ENCODE measurements at regions not wholly inside any gene's neighbourhood (a gene's known extent, or its start where the extent isn't known, plus 50 kb on each side); places are given as distances from the start of the nearest gene placed in this dataset.

DNA sequence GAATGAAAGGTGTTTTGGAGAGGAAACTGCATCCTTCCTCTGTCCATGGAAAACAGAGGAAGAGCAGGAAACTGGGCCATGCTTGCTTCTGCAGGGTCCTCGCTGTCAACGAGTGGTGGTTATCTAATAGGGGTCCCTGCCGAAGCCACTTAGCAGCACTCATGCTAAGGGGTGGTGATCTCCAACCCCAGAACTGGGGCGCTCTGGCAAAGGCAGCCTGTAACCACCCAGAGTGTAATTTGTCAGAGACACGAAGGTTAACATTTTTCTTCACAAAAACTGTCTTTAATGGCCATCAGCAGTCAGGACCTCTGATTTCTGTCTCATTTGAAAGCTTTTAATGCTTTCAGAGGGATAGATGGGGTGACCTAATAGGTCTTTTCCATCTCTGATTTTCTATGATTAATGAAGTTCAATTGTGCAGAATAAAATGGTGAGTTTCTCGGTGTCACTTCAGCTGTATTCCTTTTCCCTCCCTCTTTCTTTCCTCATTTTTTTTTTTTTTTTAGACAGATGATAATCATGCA, 231.3 kb upstream of the CELF4 start:
- no peak overlapping the region for H3K4me3 ChIP-seq (ENCODE audit: low read depth, low read length)
- TF ChIP-seq, protein P1, sequence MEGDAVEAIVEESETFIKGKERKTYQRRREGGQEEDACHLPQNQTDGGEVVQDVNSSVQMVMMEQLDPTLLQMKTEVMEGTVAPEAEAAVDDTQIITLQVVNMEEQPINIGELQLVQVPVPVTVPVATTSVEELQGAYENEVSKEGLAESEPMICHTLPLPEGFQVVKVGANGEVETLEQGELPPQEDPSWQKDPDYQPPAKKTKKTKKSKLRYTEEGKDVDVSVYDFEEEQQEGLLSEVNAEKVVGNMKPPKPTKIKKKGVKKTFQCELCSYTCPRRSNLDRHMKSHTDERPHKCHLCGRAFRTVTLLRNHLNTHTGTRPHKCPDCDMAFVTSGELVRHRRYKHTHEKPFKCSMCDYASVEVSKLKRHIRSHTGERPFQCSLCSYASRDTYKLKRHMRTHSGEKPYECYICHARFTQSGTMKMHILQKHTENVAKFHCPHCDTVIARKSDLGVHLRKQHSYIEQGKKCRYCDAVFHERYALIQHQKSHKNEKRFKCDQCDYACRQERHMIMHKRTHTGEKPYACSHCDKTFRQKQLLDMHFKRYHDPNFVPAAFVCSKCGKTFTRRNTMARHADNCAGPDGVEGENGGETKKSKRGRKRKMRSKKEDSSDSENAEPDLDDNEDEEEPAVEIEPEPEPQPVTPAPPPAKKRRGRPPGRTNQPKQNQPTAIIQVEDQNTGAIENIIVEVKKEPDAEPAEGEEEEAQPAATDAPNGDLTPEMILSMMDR (conservative IDR thresholded peaks at IDR 0.05; ENCODE audit: low read depth, low read length), result no peak
- DNase-seq (ENCODE audit: low read depth), result no peak

DNA sequence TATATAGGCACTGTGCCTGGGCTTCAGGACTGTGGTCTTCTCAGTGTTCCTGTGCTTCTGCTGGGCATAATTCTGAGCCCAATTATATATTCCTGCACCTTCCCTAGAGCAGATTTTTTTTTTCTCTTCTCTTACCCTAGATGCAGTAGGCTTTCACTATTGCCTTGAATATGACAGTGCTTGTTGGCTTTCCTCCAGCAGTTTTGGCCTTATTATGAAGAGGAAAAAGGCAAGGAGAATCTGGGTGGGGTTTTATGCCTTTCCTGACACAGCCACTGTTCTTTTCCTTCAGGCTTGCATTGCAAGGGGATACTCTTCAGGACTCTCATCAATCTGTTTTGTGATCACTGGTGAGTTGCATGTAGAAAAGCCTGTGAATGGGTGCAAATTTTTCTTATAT, 221.9 kb upstream of the CELF4 start:
- DNase-seq (ENCODE audit: low read depth), result no peak
- TF ChIP-seq, protein P1 (conservative IDR thresholded peaks at IDR 0.05; ENCODE audit: low read depth, low read length), result no peak
- H3K4me3 ChIP-seq (ENCODE audit: low read depth, low read length), result no peak overlapping the region

DNA sequence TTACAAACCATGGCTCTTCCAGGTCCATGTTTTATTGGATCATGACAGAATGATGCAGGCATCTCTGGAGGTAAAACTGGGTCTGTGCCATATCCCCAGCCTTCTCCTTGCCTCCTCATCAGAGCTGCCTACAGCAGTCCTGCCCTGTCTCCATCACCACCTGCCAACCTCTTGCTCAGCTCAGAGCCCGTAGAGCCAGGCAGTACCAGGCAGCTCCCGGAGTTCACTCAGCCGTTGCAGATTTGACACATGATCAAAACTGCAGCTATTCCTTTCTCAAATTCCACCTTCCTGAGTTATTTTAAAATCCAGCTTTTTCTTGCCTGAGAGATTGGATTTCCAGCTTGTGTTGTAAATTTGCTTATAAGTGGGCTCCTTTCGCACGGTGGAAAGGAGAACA, 218.2 kb upstream of the CELF4 start:
- no peak for DNase-seq (ENCODE audit: low read depth)
- TF ChIP-seq, protein P1 (conservative IDR thresholded peaks at IDR 0.05; ENCODE audit: low read depth, low read length), result no peak
- H3K4me3 ChIP-seq (ENCODE audit: low read depth, low read length), result no peak overlapping the region

DNA sequence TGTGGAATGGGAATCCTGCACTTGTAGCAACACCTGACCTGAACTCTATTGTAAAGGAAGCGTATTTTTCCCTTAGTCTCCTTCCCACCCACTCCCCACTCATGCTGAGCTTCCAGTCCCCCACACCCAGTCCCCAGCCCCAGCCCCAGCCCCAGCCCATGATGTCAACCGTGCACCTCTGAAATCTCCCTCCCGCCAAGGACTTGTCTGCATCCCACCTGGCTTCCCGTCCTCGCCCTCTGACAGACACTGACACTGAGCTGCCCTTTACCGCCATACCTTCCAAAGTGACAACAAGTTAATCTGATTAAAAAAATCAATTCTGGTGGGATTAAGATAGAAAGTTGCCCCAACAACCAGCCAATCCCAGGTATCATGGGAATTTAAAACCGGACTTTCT, 213.6 kb upstream of the CELF4 start:
- TF ChIP-seq, protein P1 (conservative IDR thresholded peaks at IDR 0.05; ENCODE audit: low read depth, low read length), result no peak
- no peak overlapping the region for H3K4me3 ChIP-seq (ENCODE audit: low read depth, low read length)
- no peak for DNase-seq (ENCODE audit: low read depth)

DNA sequence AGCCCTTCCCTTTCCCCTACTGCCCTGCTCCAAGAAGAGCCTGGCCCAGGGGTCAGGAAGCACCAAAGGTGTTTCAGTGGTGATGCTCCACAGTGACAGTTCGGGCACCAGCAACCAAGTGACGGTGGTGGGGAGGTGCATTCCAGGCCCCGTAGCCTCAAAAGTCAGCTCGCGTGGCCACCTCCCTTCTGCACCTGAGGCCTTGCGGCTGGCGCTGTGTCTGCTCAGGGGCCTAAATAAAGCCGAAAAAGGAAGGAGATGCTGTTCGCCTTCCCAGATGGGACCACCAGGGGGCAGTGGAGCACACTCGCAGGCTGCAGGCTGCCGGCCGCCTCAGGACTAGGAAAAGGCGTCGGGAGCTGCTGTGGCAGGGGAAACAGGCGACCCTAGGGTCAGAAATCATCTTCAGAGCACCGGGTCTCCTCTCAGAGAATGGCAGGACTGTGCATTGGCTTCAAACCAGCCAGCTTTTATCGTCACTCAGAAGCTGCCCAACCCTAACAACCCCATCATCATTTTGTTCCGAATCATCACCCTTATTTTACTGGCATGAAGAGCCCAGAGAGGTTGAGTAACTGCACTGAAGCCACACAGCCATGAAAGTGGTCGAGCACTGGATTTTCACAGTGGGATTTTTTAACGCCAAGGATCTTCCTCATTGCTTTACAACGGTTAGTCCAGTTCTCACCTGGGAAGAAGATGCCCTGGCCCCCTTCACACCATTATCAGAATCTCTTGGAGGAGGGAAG, 213.0 kb upstream of the CELF4 start:
- DNase-seq (ENCODE audit: low read depth), result peak; percentile 32
- no peak overlapping the region for H3K4me3 ChIP-seq (ENCODE audit: low read depth, low read length)
- TF ChIP-seq, protein P1 (conservative IDR thresholded peaks at IDR 0.05; ENCODE audit: low read depth, low read length), result peak; percentile 72

DNA sequence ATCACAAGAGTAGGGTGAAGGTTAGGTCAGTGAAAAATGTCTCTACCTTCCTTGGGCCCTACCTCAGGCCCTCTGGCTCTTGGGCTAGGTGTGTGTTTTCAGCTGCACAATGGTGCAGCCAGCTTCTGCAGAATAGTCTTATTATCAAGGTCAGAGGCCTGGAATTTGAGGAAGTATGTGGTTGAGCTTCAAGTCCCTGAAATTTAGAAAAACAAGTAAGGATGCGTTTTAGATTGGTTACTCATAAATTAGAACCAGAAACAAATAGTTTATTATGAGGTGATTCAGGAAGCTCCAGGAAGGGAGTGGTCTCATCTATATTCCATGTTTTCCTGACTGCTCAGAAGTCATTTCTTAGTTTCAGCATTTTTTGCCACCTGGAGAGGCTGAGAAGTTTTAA, 204.2 kb upstream of the CELF4 start:
- TF ChIP-seq, protein P1 (conservative IDR thresholded peaks at IDR 0.05; ENCODE audit: low read depth, low read length), result no peak
- H3K4me3 ChIP-seq (ENCODE audit: low read depth, low read length), result no peak overlapping the region
- DNase-seq (ENCODE audit: low read depth), result no peak
